ENCODE measurements at regions not wholly inside any gene's neighbourhood (a gene's known extent, or its start where the extent isn't known, plus 50 kb on each side); places are given as distances from the start of the nearest gene placed in this dataset.

DNA sequence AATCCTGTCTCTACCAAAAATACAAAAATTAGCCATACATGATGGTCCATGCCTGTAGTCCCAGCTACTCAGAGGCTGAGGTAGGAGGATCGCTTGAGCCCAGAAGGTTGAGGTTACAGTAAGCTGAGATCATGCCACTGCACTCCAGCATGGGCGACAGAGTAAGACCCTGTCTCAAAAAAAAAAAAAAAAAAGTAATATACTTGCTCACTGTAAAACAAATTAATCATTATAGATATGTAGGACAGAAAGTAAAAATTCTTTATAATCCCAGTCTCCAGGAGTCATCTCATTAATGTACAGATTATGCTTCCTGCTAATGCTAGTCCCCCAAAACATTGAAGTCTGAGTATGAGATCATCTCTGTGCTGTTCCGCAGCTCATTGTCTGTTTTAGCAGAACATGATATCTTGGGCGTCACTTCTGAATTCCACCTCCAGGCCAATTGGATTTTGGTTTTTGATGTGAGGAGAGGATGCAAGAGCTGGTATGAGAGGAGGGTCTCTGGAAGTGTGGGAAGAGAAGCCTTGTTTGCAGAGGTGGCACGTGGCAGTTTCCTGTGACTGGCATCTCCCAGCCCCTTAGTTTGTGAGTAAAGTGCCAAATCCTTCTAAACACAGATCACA is 75.4 kb upstream of the NPAS1 start:
- Histone ChIP-seq H3K4me1 (peaks cover 26% of the 10 kb centered on the region), H3K27ac (no peak overlapping the region), H3K4me2 (peak overlapping the region; percentile 37)

GRCh38 chr19:46944918-46945628 is 74.6 kb upstream of the NPAS1 start:
- H4K20me1 ChIP-seq: peaks cover 67% of the 10 kb centered on the region
- H3K36me3 ChIP-seq: peaks cover 88% of the 10 kb centered on the region
- peak overlapping the region; percentile 37 for H3K4me2 ChIP-seq
- H3K27me3 ChIP-seq: no peaks in the 10 kb centered on the region
- TF ChIP-seq Cebpa-rat (IDR thresholded peaks at IDR 0.05): no peak
- H3K4me3 ChIP-seq: no peak overlapping the region
- H3K27ac ChIP-seq: no peak overlapping the region
- H3K9me3 ChIP-seq: no peaks in the 10 kb centered on the region
- peaks cover 26% of the 10 kb centered on the region for H3K4me1 ChIP-seq
- H3K9ac ChIP-seq: no peak overlapping the region; the same call in 1 of the 2 replicates

More for the DNA sequence above, 75.4 kb upstream of the NPAS1 start:
- no peak for TF ChIP-seq Cebpa-rat (IDR thresholded peaks at IDR 0.05)
- no peaks in the 10 kb centered on the region for H3K9me3 ChIP-seq
- H3K9ac ChIP-seq: no peak overlapping the region; the same call in 1 of the 2 replicates
- no peaks in the 10 kb centered on the region for H3K27me3 ChIP-seq
- peaks cover 67% of the 10 kb centered on the region for H4K20me1 ChIP-seq
- no peak overlapping the region for H3K4me3 ChIP-seq
- H3K36me3 ChIP-seq: peaks cover 88% of the 10 kb centered on the region

DNA sequence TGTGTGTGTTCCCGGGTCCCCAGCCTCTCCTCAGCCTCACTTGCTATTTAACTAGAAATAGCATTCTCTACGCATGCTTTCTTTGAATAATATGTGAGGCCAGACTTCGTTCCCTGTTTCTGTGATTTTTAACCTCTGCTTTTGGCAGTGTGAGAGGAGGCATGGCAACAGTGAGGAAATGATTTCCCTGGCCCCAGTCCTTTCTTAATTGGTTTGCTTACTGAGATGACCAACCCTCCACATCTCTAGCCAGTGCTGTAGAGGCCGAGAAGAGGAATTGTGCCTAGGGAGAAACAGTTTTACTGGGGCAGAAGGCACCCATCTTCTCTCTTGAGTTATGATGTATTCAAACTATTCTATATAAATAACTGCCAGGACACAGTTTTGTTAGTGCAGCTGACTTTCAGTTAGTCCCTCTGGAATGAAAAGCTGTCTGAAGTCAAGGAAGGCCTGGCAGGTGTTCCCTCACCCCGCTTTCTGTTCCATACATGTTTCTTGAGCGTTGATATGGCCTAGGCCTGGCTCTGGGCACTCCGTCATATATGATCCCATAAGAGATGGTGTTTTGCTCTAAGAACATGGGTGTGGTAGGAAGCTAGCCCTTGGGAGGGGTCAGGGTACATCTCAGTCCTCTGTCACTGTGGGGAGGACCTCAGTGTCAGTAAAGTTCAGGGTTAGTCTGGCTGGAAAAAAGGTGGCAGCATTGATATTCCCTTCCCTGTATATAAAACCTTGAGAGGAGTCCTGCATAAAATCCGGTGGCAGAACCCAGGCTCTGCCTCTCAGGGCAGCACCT is 73.7 kb upstream of the NPAS1 start:
- no peak overlapping the region for H3K4me3 ChIP-seq
- peaks cover 70% of the 10 kb centered on the region for H4K20me1 ChIP-seq
- no peak for TF ChIP-seq Cebpa-rat (IDR thresholded peaks at IDR 0.05)
- H3K27ac ChIP-seq: no peak overlapping the region
- no peaks in the 10 kb centered on the region for H3K27me3 ChIP-seq
- H3K4me1 ChIP-seq: peaks cover 34% of the 10 kb centered on the region
- no peak overlapping the region for H3K9ac ChIP-seq
- H3K36me3 ChIP-seq: peaks cover 85% of the 10 kb centered on the region
- H3K9me3 ChIP-seq: no peaks in the 10 kb centered on the region
- H3K4me2 ChIP-seq: no peak overlapping the region

GRCh38 chr19:46946611-46947238 is 72.9 kb upstream of the NPAS1 start:
- no peak overlapping the region for H3K4me3 ChIP-seq
- H3K36me3 ChIP-seq: peaks cover 81% of the 10 kb centered on the region
- no peaks in the 10 kb centered on the region for H3K9me3 ChIP-seq
- H3K27me3 ChIP-seq: no peaks in the 10 kb centered on the region
- peaks cover 41% of the 10 kb centered on the region for H3K4me1 ChIP-seq
- no peak overlapping the region for H3K9ac ChIP-seq
- no peak overlapping the region for H3K27ac ChIP-seq
- TF ChIP-seq Cebpa-rat (IDR thresholded peaks at IDR 0.05): no peak
- H4K20me1 ChIP-seq: peaks cover 74% of the 10 kb centered on the region
- H3K4me2 ChIP-seq: no peak overlapping the region

DNA sequence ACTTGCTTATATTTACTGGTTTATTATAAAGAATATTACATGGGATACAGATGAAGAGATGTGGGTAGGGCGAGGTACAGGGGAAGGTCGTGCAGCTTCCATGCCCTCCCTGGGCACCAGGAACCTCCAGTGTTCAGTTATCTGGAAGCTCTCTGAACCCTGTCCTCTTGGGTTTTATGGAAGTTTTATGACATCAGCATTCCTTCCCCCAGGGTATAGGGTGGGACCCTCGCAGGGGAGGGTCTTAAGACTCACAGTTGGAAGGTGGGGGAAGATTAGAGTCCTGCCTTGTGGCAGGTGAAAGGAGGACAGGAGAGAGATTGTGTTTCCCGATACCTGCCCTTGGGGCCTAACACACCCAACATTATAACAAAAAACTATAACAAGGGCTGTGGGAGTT is 71.8 kb upstream of the NPAS1 start:
- peaks cover 41% of the 10 kb centered on the region for H3K4me1 ChIP-seq
- no peak overlapping the region for H3K9ac ChIP-seq
- H3K9me3 ChIP-seq: no peaks in the 10 kb centered on the region
- H3K27me3 ChIP-seq: no peaks in the 10 kb centered on the region
- TF ChIP-seq Cebpa-rat (IDR thresholded peaks at IDR 0.05): no peak
- H3K36me3 ChIP-seq: peaks cover 75% of the 10 kb centered on the region
- H3K27ac ChIP-seq: no peak overlapping the region
- peaks cover 75% of the 10 kb centered on the region for H4K20me1 ChIP-seq
- no peak overlapping the region for H3K4me2 ChIP-seq
- H3K4me3 ChIP-seq: no peak overlapping the region

DNA sequence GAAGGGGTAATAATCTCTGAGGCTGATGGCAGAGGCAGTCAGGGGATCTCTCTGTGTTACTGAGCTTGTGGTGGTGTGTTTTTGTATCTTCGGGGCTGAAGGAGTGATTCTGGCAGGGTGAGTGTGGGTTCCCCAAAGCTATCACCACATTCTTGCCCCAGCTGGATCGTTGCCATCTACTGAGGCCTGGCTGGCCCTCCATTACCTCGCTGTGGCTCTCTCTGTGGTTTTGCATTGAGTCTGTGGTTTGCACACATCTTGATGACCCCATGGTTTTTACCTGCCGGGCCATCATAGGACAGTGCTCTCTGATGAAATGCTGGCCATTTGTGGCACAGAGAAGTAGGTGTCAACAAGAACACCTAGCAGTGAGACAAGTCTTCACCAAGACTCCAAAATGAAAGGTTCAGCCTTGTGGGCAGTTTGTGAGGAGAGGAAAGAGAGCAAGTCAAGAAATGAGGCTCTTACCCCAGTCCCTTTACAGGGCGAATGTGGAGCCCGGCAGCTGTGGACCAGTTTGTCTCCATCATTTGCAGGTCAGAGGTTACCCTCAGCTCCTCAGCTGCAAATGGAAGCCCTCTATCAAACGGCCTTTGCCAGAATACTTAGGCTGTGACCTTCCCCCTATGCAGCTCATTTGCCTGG is 69.0 kb upstream of the NPAS1 start:
- Histone ChIP-seq H3K27me3 (no peaks in the 10 kb centered on the region), H3K27ac (no peak overlapping the region), H3K9me3 (no peaks in the 10 kb centered on the region), H3K4me1 (peaks cover 40% of the 10 kb centered on the region), H3K4me3 (no peak overlapping the region), H3K4me2 (peak overlapping the region; percentile 1; the same call in 1 of the 2 replicates), H3K9ac (no peak overlapping the region), H3K36me3 (peaks cover 67% of the 10 kb centered on the region), H4K20me1 (peaks cover 75% of the 10 kb centered on the region)
- TF ChIP-seq Cebpa-rat (IDR thresholded peaks at IDR 0.05): no peak

GRCh38 chr19:46951171-46951986 is 68.3 kb upstream of the NPAS1 start:
- Histone ChIP-seq H3K27me3 (no peaks in the 10 kb centered on the region), H3K4me3 (no peak overlapping the region), H3K4me1 (peaks cover 43% of the 10 kb centered on the region), H3K9me3 (no peaks in the 10 kb centered on the region), H3K27ac (no peak overlapping the region), H4K20me1 (peaks cover 75% of the 10 kb centered on the region), H3K36me3 (peaks cover 67% of the 10 kb centered on the region), H3K4me2 (peak overlapping the region; percentile 1; the same call in 1 of the 2 replicates), H3K9ac (no peak overlapping the region)
- TF ChIP-seq Cebpa-rat (IDR thresholded peaks at IDR 0.05): no peak

GRCh38 chr19:46952874-46953273 is 66.8 kb upstream of the NPAS1 start:
- no peak overlapping the region for H3K4me3 ChIP-seq
- no peak overlapping the region for H3K27ac ChIP-seq
- peaks cover 75% of the 10 kb centered on the region for H4K20me1 ChIP-seq
- H3K4me1 ChIP-seq: peaks cover 43% of the 10 kb centered on the region
- H3K9ac ChIP-seq: no peak overlapping the region
- no peaks in the 10 kb centered on the region for H3K9me3 ChIP-seq
- no peaks in the 10 kb centered on the region for H3K27me3 ChIP-seq
- H3K4me2 ChIP-seq: no peak overlapping the region
- no peak for TF ChIP-seq Cebpa-rat (IDR thresholded peaks at IDR 0.05)
- peaks cover 60% of the 10 kb centered on the region for H3K36me3 ChIP-seq

Measured in BLaER1 (cell line).